ENCODE measurements at regions not wholly inside any gene's neighbourhood (a gene's known extent, or its start where the extent isn't known, plus 50 kb on each side); places are given as distances from the start of the nearest gene placed in this dataset.

DNA sequence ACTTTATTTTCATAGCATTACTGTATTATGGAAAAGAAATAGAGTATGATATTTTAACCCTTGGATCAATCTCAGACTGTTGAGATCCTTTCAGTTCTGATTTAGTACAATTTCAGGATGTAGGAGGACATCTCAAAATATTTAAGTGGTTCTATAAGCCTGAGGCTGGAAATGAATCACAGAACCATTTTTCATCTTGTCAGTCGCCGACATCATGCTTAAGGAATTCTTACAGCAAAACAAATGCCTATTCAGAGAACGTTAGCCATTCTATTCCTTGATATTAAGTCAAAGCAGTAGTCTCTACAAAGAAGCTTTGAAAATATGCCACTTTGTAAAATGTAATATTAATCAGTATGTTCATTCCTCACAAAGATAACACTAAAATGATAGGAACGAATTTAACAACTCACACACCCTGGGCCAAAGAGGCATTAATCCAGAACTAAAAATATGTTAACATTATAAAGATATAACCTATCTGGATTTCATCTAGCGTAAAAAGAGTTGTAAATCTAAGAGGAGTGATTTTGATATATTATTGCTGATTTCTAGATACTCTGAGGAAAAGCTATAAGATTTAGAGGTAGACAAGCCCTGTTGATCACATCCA lies 152.0 kb downstream of the GASK1B start:
- no peaks in the 10 kb centered on the region for H3K9me3 ChIP-seq (ENCODE audit: insufficient read depth, low read length)
- H4K20me1 ChIP-seq (ENCODE audit: low read depth, low read length) = no peaks in the 10 kb centered on the region
- no peak overlapping the region for H3K27ac ChIP-seq (ENCODE audit: low read depth, low read length)
- TF ChIP-seq EZH2phosphoT487 (conservative IDR thresholded peaks at IDR 0.05; ENCODE audit: low read length) = no peak
- TF ChIP-seq, protein P1, sequence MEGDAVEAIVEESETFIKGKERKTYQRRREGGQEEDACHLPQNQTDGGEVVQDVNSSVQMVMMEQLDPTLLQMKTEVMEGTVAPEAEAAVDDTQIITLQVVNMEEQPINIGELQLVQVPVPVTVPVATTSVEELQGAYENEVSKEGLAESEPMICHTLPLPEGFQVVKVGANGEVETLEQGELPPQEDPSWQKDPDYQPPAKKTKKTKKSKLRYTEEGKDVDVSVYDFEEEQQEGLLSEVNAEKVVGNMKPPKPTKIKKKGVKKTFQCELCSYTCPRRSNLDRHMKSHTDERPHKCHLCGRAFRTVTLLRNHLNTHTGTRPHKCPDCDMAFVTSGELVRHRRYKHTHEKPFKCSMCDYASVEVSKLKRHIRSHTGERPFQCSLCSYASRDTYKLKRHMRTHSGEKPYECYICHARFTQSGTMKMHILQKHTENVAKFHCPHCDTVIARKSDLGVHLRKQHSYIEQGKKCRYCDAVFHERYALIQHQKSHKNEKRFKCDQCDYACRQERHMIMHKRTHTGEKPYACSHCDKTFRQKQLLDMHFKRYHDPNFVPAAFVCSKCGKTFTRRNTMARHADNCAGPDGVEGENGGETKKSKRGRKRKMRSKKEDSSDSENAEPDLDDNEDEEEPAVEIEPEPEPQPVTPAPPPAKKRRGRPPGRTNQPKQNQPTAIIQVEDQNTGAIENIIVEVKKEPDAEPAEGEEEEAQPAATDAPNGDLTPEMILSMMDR (IDR thresholded peaks at IDR 0.05; ENCODE audit: insufficient read depth, low read length, poor library complexity, severe bottlenecking) = no peak
- no peak overlapping the region for H3K9ac ChIP-seq (ENCODE audit: low read length)
- no peaks in the 10 kb centered on the region for H3K9me2 ChIP-seq (replicated peaks; ENCODE audit: insufficient read depth, low read length)
- H3F3A ChIP-seq (ENCODE audit: insufficient read depth) = no peaks in the 10 kb centered on the region
- H3K36me3 ChIP-seq (ENCODE audit: low read length) = no peaks in the 10 kb centered on the region
- H3K4me3 ChIP-seq (ENCODE audit: insufficient read depth, low read length, poor library complexity, severe bottlenecking) = no peak overlapping the region
- no peak overlapping the region for H2AFZ ChIP-seq (ENCODE audit: low read depth, low read length, severe bottlenecking)
- H3K4me2 ChIP-seq (ENCODE audit: low read depth, low read length, poor library complexity, severe bottlenecking) = no peak overlapping the region
- H3K27me3 ChIP-seq (ENCODE audit: low read length) = no peaks in the 10 kb centered on the region
- H3K79me2 ChIP-seq (ENCODE audit: insufficient read depth, low read length) = no peaks in the 10 kb centered on the region

- no peak overlapping the region for H3K9ac ChIP-seq (ENCODE audit: low read length)
- H4K20me1 ChIP-seq (ENCODE audit: low read depth, low read length) = no peaks in the 10 kb centered on the region
- TF ChIP-seq, protein P1 (IDR thresholded peaks at IDR 0.05; ENCODE audit: insufficient read depth, low read length, poor library complexity, severe bottlenecking) = no peak
- H3K79me2 ChIP-seq (ENCODE audit: insufficient read depth, low read length) = no peaks in the 10 kb centered on the region
- H3K36me3 ChIP-seq (ENCODE audit: low read length) = no peaks in the 10 kb centered on the region
- H3F3A ChIP-seq (ENCODE audit: insufficient read depth) = no peaks in the 10 kb centered on the region
- H3K27ac ChIP-seq (ENCODE audit: low read depth, low read length) = no peak overlapping the region
- H3K27me3 ChIP-seq (ENCODE audit: low read length) = no peaks in the 10 kb centered on the region
- no peaks in the 10 kb centered on the region for H3K9me2 ChIP-seq (replicated peaks; ENCODE audit: insufficient read depth, low read length)
- H3K4me2 ChIP-seq (ENCODE audit: low read depth, low read length, poor library complexity, severe bottlenecking) = no peak overlapping the region
- no peak overlapping the region for H2AFZ ChIP-seq (ENCODE audit: low read depth, low read length, severe bottlenecking)
- no peaks in the 10 kb centered on the region for H3K9me3 ChIP-seq (ENCODE audit: insufficient read depth, low read length)
- H3K4me3 ChIP-seq (ENCODE audit: insufficient read depth, low read length, poor library complexity, severe bottlenecking) = no peak overlapping the region
Observed at GRCh38 chr4:158020176-158020575, 152.6 kb downstream of the GASK1B start.

DNA sequence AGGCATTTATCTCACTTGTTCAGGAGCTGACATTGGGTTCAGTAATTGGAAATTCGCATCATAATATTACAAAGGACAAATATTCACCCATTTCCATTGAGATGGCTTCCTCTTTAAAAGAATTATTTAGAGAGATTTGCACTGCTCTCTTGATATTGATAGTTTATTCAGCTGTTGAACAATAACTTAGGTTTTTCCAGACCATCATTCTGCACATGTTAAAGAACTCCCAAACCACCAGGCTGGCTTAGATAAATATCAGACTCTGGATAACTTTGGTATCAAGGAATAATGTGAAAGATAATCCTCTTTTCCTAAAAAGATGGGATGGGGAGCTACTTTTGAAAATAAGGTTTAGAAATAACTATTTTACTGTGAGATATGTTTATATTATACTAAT lies 154.0 kb downstream of the GASK1B start:
- H3F3A ChIP-seq (ENCODE audit: insufficient read depth) = no peaks in the 10 kb centered on the region
- H3K9me2 ChIP-seq (replicated peaks; ENCODE audit: insufficient read depth, low read length) = no peaks in the 10 kb centered on the region
- no peaks in the 10 kb centered on the region for H4K20me1 ChIP-seq (ENCODE audit: low read depth, low read length)
- H3K79me2 ChIP-seq (ENCODE audit: insufficient read depth, low read length) = no peaks in the 10 kb centered on the region
- H3K9ac ChIP-seq (ENCODE audit: low read length) = no peak overlapping the region
- TF ChIP-seq, protein P1 (IDR thresholded peaks at IDR 0.05; ENCODE audit: insufficient read depth, low read length, poor library complexity, severe bottlenecking) = no peak
- no peak for TF ChIP-seq EZH2phosphoT487 (conservative IDR thresholded peaks at IDR 0.05; ENCODE audit: low read length)
- no peaks in the 10 kb centered on the region for H3K27me3 ChIP-seq (ENCODE audit: low read length)
- H3K27ac ChIP-seq (ENCODE audit: low read depth, low read length) = no peak overlapping the region
- H3K36me3 ChIP-seq (ENCODE audit: low read length) = no peaks in the 10 kb centered on the region
- H2AFZ ChIP-seq (ENCODE audit: low read depth, low read length, severe bottlenecking) = no peak overlapping the region
- no peak overlapping the region for H3K4me2 ChIP-seq (ENCODE audit: low read depth, low read length, poor library complexity, severe bottlenecking)
- H3K4me3 ChIP-seq (ENCODE audit: insufficient read depth, low read length, poor library complexity, severe bottlenecking) = no peak overlapping the region
- no peaks in the 10 kb centered on the region for H3K9me3 ChIP-seq (ENCODE audit: insufficient read depth, low read length)

Measured in SU-DHL-6 (cell line).